ENCODE measurements at regions not wholly inside any gene's neighbourhood (a gene's known extent, or its start where the extent isn't known, plus 50 kb on each side); places are given as distances from the start of the nearest gene placed in this dataset.

GRCh38 chr17:71327376-71328059 lies 793.3 kb upstream of the SOX9 start:
- TF ChIP-seq CTCF (IDR thresholded peaks at IDR 0.05) (no peak), EP300 (IDR thresholded peaks at IDR 0.05) (no peak), POLR2A (IDR thresholded peaks at IDR 0.05; ENCODE audit: low read depth) (no peak), POLR2AphosphoS5 (IDR thresholded peaks at IDR 0.05) (no peak)
